Neural progenitor cell (in vitro differentiated cells): ENCODE measurements at regions not wholly inside any gene's neighbourhood (a gene's known extent, or its start where the extent isn't known, plus 50 kb on each side); places are given as distances from the start of the nearest gene placed in this dataset.

ENCODE experiments used
- DNase-seq: peaks from one replicate; pipeline ENCODE4 v3.0.0-alpha.2; 2016; ENCODE audit warnings: low spot score
- H2AFZ ChIP-seq: fragments of 200-600 bp; sonication (generic); replicated peaks from 2 replicates; pipeline ENCODE4 v1.6.1; 2016; ENCODE audit warnings: antibody characterized with exemption
- H3F3A ChIP-seq: fragments of 200-600 bp; sonication (generic); 2 replicates; pipeline ENCODE4 v1.6.1; 2016; ENCODE audit warnings: antibody characterized with exemption, low read depth
- H3K27ac ChIP-seq: fragments of 200-600 bp; sonication (generic); 2 replicates; pipeline ENCODE4 v1.5.1; 2016; ENCODE audit warnings: mild to moderate bottlenecking
- H3K27me3 ChIP-seq: fragments of 200-600 bp; sonication (generic); 2 replicates; pipeline ENCODE4 v1.6.1; 2016; ENCODE audit warnings: mild to moderate bottlenecking, moderate library complexity
- H3K36me3 ChIP-seq: fragments of 200-600 bp; sonication (generic); 2 replicates; pipeline ENCODE4 v1.5.1; 2016
- H3K4me1 ChIP-seq: fragments of 200-600 bp; sonication (generic); 2 replicates; pipeline ENCODE4 v1.6.1; 2016; ENCODE audit warnings: mixed run types
- H3K4me2 ChIP-seq: fragments of 200-600 bp; sonication (generic); 2 replicates; pipeline ENCODE4 v1.6.1; 2016
- H3K4me3 ChIP-seq: fragments of 200-600 bp; sonication (generic); 2 replicates; pipeline ENCODE4 v1.5.1; 2016
- H3K79me2 ChIP-seq: fragments of 200-600 bp; sonication (generic); 2 replicates; pipeline ENCODE4 v1.6.1; 2016; ENCODE audit warnings: low read depth
- H3K9ac ChIP-seq: fragments of 200-600 bp; sonication (generic); 2 replicates; pipeline ENCODE4 v1.6.1; 2016
- H3K9me3 ChIP-seq: fragments of 200-600 bp; sonication (generic); 2 replicates; pipeline ENCODE4 v1.5.1; 2016; ENCODE audit warnings: low read depth
- H4K20me1 ChIP-seq: fragments of 200-600 bp; sonication (generic); 2 replicates; pipeline ENCODE4 v1.6.1; 2016; ENCODE audit warnings: low read depth
- H3K27ac Mint-ChIP-seq: 3 replicates; pipeline ENCODE4 v1.8.0; 2021; ENCODE audit warnings: mixed read lengths
- H3K27me3 Mint-ChIP-seq: 2 replicates; pipeline ENCODE4 v1.8.0; 2022; ENCODE audit warnings: low read depth, mild to moderate bottlenecking, inconsistent platforms, moderate library complexity, mixed read lengths; ENCODE audit not compliant: insufficient read depth
- H3K36me3 Mint-ChIP-seq: 3 replicates; pipeline ENCODE4 v1.8.0; 2021; ENCODE audit warnings: mixed read lengths
- H3K4me1 Mint-ChIP-seq: 3 replicates; pipeline ENCODE4 v1.8.0; 2021; ENCODE audit warnings: mixed read lengths
- H3K4me3 Mint-ChIP-seq: 3 replicates; pipeline ENCODE4 v1.8.0; 2021; ENCODE audit warnings: mild to moderate bottlenecking, moderate library complexity, mixed read lengths
- H3K9me3 Mint-ChIP-seq: 3 replicates; pipeline ENCODE4 v1.8.0; 2020; ENCODE audit warnings: mixed read lengths
- CTCF ChIP-seq: fragments of 200-600 bp; sonication (generic); IDR thresholded peaks from 2 replicates; pipeline ENCODE4 v1.5.1; 2017; ENCODE audit warnings: antibody characterized with exemption, mild to moderate bottlenecking
- EZH2 ChIP-seq: fragments of 200-600 bp; sonication (generic); IDR thresholded peaks from 2 replicates; pipeline ENCODE4 v1.6.1; 2017; ENCODE audit warnings: antibody characterized with exemption, mild to moderate bottlenecking, moderate library complexity
- EZH2phosphoT487 ChIP-seq: fragments of 200-600 bp; sonication (generic); IDR thresholded peaks from 2 replicates; pipeline ENCODE4 v1.6.1; 2017; ENCODE audit warnings: antibody characterized with exemption

GRCh38 chr4:170729236-170729635, 639.5 kb upstream of the AADAT start:
- no peaks in the 10 kb centered on the region for H3F3A ChIP-seq
- H3K36me3 ChIP-seq, result no peaks in the 10 kb centered on the region
- Mint-ChIP-seq H3K27me3 (no peaks in the 10 kb centered on the region), H3K27ac (no peak overlapping the region), H3K9me3 (no peaks in the 10 kb centered on the region), H3K4me1 (no peaks in the 10 kb centered on the region), H3K4me3 (no peak overlapping the region), H3K36me3 (no peaks in the 10 kb centered on the region)
- H3K79me2 ChIP-seq, result no peaks in the 10 kb centered on the region
- H3K9me3 ChIP-seq, result no peaks in the 10 kb centered on the region
- H3K4me3 ChIP-seq, result no peak overlapping the region
- H3K27me3 ChIP-seq, result no peaks in the 10 kb centered on the region
- H3K9ac ChIP-seq, result no peak overlapping the region
- H3K4me2 ChIP-seq, result no peak overlapping the region
- H3K27ac ChIP-seq, result no peak overlapping the region
- H2AFZ ChIP-seq, result peak overlapping the region; percentile 45
- no peak for TF ChIP-seq EZH2phosphoT487
- no peak for TF ChIP-seq EZH2
- TF ChIP-seq CTCF, result no peak
- no peaks in the 10 kb centered on the region for H3K4me1 ChIP-seq
- DNase-seq, result no peak
- no peaks in the 10 kb centered on the region for H4K20me1 ChIP-seq

- H3K4me1 ChIP-seq, result no peaks in the 10 kb centered on the region
- Mint-ChIP-seq H3K27ac (no peak overlapping the region), H3K9me3 (no peaks in the 10 kb centered on the region), H3K36me3 (no peaks in the 10 kb centered on the region), H3K4me1 (no peaks in the 10 kb centered on the region), H3K27me3 (no peaks in the 10 kb centered on the region), H3K4me3 (no peak overlapping the region)
- no peak overlapping the region for H3K27ac ChIP-seq
- H3K79me2 ChIP-seq, result no peaks in the 10 kb centered on the region
- H2AFZ ChIP-seq, result no peak overlapping the region
- H3K4me2 ChIP-seq, result no peak overlapping the region
- H3K4me3 ChIP-seq, result no peak overlapping the region
- TF ChIP-seq EZH2phosphoT487 (no peak), EZH2 (no peak), CTCF (no peak)
- H3F3A ChIP-seq, result no peaks in the 10 kb centered on the region
- H3K9me3 ChIP-seq, result no peaks in the 10 kb centered on the region
- no peak for DNase-seq
- no peaks in the 10 kb centered on the region for H4K20me1 ChIP-seq
- H3K27me3 ChIP-seq, result no peaks in the 10 kb centered on the region
- no peak overlapping the region for H3K9ac ChIP-seq
- no peaks in the 10 kb centered on the region for H3K36me3 ChIP-seq
Measured at GRCh38 chr4:170724191-170724590, 634.4 kb upstream of the AADAT start.

- H3F3A ChIP-seq, result no peaks in the 10 kb centered on the region
- Mint-ChIP-seq H3K9me3 (no peaks in the 10 kb centered on the region), H3K36me3 (no peaks in the 10 kb centered on the region), H3K4me3 (no peak overlapping the region), H3K27ac (no peak overlapping the region), H3K27me3 (no peaks in the 10 kb centered on the region), H3K4me1 (no peaks in the 10 kb centered on the region)
- H3K27ac ChIP-seq, result no peak overlapping the region
- no peak overlapping the region for H3K4me3 ChIP-seq
- H3K36me3 ChIP-seq, result no peaks in the 10 kb centered on the region
- no peaks in the 10 kb centered on the region for H3K9me3 ChIP-seq
- H3K4me2 ChIP-seq, result no peak overlapping the region
- no peaks in the 10 kb centered on the region for H3K27me3 ChIP-seq
- no peaks in the 10 kb centered on the region for H4K20me1 ChIP-seq
- no peak for TF ChIP-seq EZH2
- TF ChIP-seq CTCF, result no peak
- TF ChIP-seq EZH2phosphoT487, result no peak
- no peaks in the 10 kb centered on the region for H3K79me2 ChIP-seq
- no peak overlapping the region for H2AFZ ChIP-seq
- no peak for DNase-seq
- no peaks in the 10 kb centered on the region for H3K4me1 ChIP-seq
- no peak overlapping the region for H3K9ac ChIP-seq
Measured at GRCh38 chr4:170723171-170723570, 633.4 kb upstream of the AADAT start.
